Neural crest cell (in vitro differentiated cells): ENCODE measurements at regions not wholly inside any gene's neighbourhood (a gene's known extent, or its start where the extent isn't known, plus 50 kb on each side); places are given as distances from the start of the nearest gene placed in this dataset.

Experiments
- DNase-seq: peaks from one replicate; pipeline ENCODE4 v3.0.0; 2021; ENCODE audit warnings: low read depth, mixed read lengths, low spot score
- H3K27ac Mint-ChIP-seq: one replicate; pipeline ENCODE4 v1.8.0; 2021; ENCODE audit warnings: mild to moderate bottlenecking, mixed read lengths; ENCODE audit not compliant: unreplicated experiment
- H3K27me3 Mint-ChIP-seq: 2 replicates; pipeline ENCODE4 v1.8.0; 2021; ENCODE audit warnings: low read depth, mild to moderate bottlenecking, mixed read lengths
- H3K36me3 Mint-ChIP-seq: 2 replicates; pipeline ENCODE4 v1.8.0; 2021; ENCODE audit warnings: low read depth, mild to moderate bottlenecking, mixed read lengths
- H3K4me1 Mint-ChIP-seq: 2 replicates; pipeline ENCODE4 v1.8.0; 2021; ENCODE audit warnings: mixed read lengths
- H3K4me3 Mint-ChIP-seq: one replicate; pipeline ENCODE4 v1.8.0; 2021; ENCODE audit warnings: mild to moderate bottlenecking, mixed read lengths
- H3K9me3 Mint-ChIP-seq: 2 replicates; pipeline ENCODE4 v1.8.0; 2021; ENCODE audit warnings: mixed read lengths
- TF ChIP-seq, protein P1 (sequence below): fragments of 200-600 bp; sonication (generic); conservative IDR thresholded peaks from 2 replicates; pipeline ENCODE4 v1.5.0; 2021; ENCODE audit warnings: antibody characterized with exemption, mild to moderate bottlenecking

DNA sequence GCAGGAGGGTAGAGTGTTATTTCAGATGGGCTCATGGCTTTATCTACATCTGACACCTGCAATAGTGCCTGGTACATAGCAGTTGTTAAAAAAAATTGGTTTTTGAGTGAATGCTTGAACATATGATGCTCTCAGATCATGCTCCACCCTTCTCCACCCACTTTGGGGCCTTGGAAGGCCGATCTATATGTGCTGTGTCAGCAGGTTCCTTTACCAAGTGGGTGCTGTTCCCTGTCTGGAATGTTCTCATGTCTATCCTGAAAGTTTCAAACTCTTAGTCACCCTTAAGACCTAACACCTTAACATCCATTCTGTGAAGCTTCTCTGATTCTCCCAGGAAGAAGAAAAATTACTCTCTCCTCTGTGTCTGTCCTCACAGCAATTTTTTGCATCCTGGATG is 556.3 kb upstream of the TBX3 start:
- Mint-ChIP-seq H3K9me3 (no peaks in the 10 kb centered on the region), H3K27me3 (peaks cover 35% of the 10 kb centered on the region), H3K4me3 (no peak overlapping the region), H3K4me1 (no peaks in the 10 kb centered on the region), H3K27ac (no peak overlapping the region), H3K36me3 (no peaks in the 10 kb centered on the region)
- no peak for DNase-seq
- TF ChIP-seq, protein P1, sequence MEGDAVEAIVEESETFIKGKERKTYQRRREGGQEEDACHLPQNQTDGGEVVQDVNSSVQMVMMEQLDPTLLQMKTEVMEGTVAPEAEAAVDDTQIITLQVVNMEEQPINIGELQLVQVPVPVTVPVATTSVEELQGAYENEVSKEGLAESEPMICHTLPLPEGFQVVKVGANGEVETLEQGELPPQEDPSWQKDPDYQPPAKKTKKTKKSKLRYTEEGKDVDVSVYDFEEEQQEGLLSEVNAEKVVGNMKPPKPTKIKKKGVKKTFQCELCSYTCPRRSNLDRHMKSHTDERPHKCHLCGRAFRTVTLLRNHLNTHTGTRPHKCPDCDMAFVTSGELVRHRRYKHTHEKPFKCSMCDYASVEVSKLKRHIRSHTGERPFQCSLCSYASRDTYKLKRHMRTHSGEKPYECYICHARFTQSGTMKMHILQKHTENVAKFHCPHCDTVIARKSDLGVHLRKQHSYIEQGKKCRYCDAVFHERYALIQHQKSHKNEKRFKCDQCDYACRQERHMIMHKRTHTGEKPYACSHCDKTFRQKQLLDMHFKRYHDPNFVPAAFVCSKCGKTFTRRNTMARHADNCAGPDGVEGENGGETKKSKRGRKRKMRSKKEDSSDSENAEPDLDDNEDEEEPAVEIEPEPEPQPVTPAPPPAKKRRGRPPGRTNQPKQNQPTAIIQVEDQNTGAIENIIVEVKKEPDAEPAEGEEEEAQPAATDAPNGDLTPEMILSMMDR, result no peak

DNA sequence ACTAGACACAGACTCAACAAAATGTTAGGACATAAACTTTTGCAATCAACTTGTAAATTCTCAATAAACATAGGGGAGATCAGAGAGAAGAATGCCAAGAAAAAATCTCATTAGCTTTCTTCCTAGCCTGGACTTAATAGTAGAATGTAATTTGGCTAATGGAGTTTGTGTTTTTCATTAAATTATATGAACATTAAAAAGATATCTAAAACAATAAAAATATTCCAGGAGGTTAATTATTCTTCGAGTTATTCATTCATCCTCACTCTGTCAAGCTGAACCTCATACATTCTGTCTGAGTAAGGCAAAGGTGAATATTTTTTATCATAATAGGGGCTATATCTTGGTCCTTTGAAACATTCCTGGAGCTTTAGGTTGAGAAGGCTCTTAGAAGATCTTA is 551.9 kb upstream of the TBX3 start:
- no peak for DNase-seq
- Mint-ChIP-seq H3K27ac (no peak overlapping the region), H3K27me3 (peaks cover 31% of the 10 kb centered on the region), H3K4me1 (no peaks in the 10 kb centered on the region), H3K36me3 (no peaks in the 10 kb centered on the region), H3K9me3 (no peaks in the 10 kb centered on the region), H3K4me3 (no peak overlapping the region)
- TF ChIP-seq, protein P1, result no peak

DNA sequence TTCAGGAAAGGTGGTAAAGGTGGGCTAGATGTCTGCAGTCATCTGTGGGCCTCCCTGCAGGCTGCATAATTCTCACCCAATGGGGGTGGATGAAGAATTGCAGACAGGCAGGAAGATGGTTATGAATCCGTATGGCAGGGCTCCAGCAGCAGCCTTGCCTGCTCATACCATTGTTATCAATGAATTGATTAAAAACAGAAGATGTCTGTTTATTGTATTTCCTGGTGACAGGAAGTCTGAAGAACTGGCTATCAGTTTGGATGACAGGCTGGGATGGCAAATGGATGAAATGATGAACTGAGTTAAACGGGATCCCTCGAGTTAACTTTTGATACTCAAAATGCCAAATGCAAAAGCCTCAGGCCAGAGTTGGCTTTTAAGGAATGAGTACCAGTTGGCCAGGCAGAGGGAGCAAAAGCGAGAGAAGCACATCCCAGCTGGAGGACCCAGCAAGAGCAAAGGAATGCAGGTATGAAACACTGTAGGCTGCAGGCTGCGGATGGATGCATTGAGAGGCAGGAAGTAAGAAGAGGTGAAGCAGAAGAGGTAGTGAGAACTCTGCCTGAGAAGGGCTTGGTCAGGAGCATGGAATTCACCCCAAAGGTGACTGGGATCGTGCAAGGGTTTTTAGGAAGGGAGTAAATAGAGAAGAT is 550.0 kb upstream of the TBX3 start:
- TF ChIP-seq, protein P1, result no peak
- Mint-ChIP-seq H3K9me3 (no peaks in the 10 kb centered on the region), H3K4me1 (no peaks in the 10 kb centered on the region), H3K27ac (no peak overlapping the region), H3K27me3 (peaks cover 22% of the 10 kb centered on the region), H3K4me3 (no peak overlapping the region), H3K36me3 (no peaks in the 10 kb centered on the region)
- no peak for DNase-seq

DNA sequence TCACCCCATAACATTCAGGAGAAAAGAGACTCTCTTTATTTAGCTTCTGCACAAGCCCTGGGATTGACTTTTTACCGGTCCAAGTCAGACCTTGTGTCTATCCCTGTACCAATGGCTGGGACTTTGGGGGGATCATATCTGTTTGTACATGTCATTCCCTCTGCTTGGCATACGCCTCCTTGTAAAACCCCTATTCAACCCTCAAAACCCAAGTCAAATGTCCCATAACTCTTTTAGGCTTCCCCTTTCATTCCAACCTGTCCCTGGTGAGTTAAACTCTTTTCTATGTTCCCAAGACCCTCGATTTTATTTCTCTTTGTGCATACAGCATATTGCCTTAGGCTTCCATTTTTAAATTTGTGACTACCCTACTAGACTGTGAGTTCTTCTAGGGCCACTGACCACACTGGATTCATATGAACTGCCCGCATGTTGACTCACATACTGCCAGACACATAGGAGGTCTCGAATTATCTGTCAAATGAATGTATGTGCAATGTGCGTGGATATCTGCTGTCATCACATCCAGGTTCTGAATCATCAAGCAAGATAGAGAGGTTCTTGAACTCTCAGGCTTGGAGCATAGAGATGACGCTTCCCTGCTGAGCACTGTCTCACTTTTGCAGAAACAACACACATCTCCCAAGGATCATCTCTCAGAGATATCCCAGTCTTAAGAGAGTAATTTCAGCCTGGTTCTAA is 548.6 kb upstream of the TBX3 start:
- no peak overlapping the region for H3K27ac Mint-ChIP-seq

DNA sequence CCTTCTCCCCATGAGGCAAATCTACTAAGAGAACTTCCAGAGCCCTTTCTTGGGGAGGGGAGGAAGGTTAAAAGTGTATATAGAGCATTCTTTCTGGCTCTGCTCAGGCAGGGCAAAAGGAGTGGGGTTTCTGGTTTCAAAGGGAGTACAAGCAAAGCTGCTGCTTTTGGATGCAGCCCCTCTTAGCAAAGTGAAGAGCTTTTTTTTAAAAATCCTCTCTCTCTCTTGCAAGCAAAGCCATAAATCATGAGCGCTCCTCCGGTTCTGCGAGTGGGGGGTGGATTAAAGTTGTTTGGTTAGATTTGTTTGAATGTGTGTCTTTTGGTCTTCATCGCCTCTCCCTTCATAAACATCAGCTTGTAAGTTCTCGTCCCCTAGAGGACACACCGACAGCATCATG is 546.6 kb upstream of the TBX3 start:
- H3K36me3 Mint-ChIP-seq, result no peaks in the 10 kb centered on the region
- no peaks in the 10 kb centered on the region for H3K4me1 Mint-ChIP-seq
- H3K9me3 Mint-ChIP-seq, result no peaks in the 10 kb centered on the region
- no peak overlapping the region for H3K27ac Mint-ChIP-seq
- peaks cover 9% of the 10 kb centered on the region for H3K27me3 Mint-ChIP-seq
- no peak overlapping the region for H3K4me3 Mint-ChIP-seq
- TF ChIP-seq, protein P1, result no peak
- no peak for DNase-seq

More for the DNA sequence above, 548.6 kb upstream of the TBX3 start:
- H3K4me3 Mint-ChIP-seq, result no peak overlapping the region
- no peaks in the 10 kb centered on the region for H3K36me3 Mint-ChIP-seq
- DNase-seq, result no peak
- H3K9me3 Mint-ChIP-seq, result no peaks in the 10 kb centered on the region
- no peaks in the 10 kb centered on the region for H3K4me1 Mint-ChIP-seq
- TF ChIP-seq, protein P1, result no peak
- peaks cover 14% of the 10 kb centered on the region for H3K27me3 Mint-ChIP-seq
